Cardiac muscle cell (in vitro differentiated cells and primary cell): ENCODE measurements at regions not wholly inside any gene's neighbourhood (a gene's known extent, or its start where the extent isn't known, plus 50 kb on each side); places are given as distances from the start of the nearest gene placed in this dataset.
A peak's percentile ranks its signal among the peaks of the same experiment; 100 is the strongest.

ENCODE experiments used
- DNase-seq, 2 donors: peaks; one replicate each; pipeline versions ENCODE4 v3.0.0 to v3.0.0-alpha.2; 2010 to 2017; ENCODE audit warnings: low read depth in 1 of 2, low spot score in 1 of 2
- H3K27ac ChIP-seq: fragments of 200-600 bp; sonication (generic); 2 replicates; pipeline ENCODE4 v1.5.1; 2016
- H3K27me3 ChIP-seq: fragments of 200-600 bp; sonication (generic); 2 replicates; pipeline ENCODE4 v1.6.0; 2016; ENCODE audit warnings: control low read depth
- H3K36me3 ChIP-seq: fragments of 200-600 bp; sonication (generic); 2 replicates; pipeline ENCODE4 v1.5.1; 2016; ENCODE audit warnings: control low read depth
- H3K4me1 ChIP-seq: fragments of 200-600 bp; sonication (generic); 2 replicates; pipeline ENCODE4 v1.8.1; 2017; ENCODE audit warnings: low read depth, mild to moderate bottlenecking, mixed run types
- H3K4me3 ChIP-seq: fragments of 200-600 bp; sonication (generic); 2 replicates; pipeline ENCODE4 v1.5.1; 2016; ENCODE audit warnings: mild to moderate bottlenecking
- H3K9me3 ChIP-seq: fragments of 200-600 bp; sonication (generic); 2 replicates; pipeline ENCODE4 v1.5.1; 2017; ENCODE audit warnings: low read depth, mild to moderate bottlenecking, control low read depth
- CTCF ChIP-seq: IDR thresholded peaks from 2 replicates; pipeline ENCODE4 v1.5.1; 2012; ENCODE audit warnings: low read depth, mild to moderate bottlenecking, low read length

DNA sequence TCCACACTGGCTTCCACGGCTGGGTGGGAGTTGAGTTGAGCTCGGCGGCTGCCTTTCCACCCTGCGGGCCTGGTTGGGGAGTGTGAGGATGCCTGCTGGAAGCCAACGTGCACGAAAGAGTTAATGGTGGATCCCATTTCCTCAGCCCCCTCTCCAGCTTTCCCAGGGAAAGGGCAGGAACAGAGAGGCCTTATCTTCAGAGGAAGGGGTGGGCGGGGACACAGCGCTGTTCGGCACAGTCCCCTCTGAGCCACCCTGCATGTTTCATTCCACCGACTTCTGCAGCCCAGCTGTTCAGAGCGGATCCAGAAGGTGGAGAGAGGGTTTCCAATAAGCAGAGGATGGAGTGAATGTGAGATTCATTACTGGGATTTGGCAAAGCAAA is 295.3 kb downstream of the SEC14L1 start:
- no peaks in the 10 kb centered on the region for H3K36me3 ChIP-seq
- no peaks in the 10 kb centered on the region for H3K9me3 ChIP-seq
- peak; percentile 78 to 82 for DNase-seq
- peak overlapping the region; percentile 83 for H3K27ac ChIP-seq
- TF ChIP-seq CTCF, result no peak
- no peak overlapping the region for H3K4me3 ChIP-seq
- peaks cover 69% of the 10 kb centered on the region for H3K4me1 ChIP-seq
- H3K27me3 ChIP-seq, result no peaks in the 10 kb centered on the region

- Histone ChIP-seq H3K4me1 (peaks cover 73% of the 10 kb centered on the region), H3K4me3 (no peak overlapping the region), H3K27ac (peak overlapping the region; percentile 83), H3K27me3 (no peaks in the 10 kb centered on the region), H3K9me3 (no peaks in the 10 kb centered on the region), H3K36me3 (no peaks in the 10 kb centered on the region)
- no peak for TF ChIP-seq CTCF
- DNase-seq, result no peak
Observed at GRCh38 chr17:77436481-77436880, 295.7 kb downstream of the SEC14L1 start.

DNA sequence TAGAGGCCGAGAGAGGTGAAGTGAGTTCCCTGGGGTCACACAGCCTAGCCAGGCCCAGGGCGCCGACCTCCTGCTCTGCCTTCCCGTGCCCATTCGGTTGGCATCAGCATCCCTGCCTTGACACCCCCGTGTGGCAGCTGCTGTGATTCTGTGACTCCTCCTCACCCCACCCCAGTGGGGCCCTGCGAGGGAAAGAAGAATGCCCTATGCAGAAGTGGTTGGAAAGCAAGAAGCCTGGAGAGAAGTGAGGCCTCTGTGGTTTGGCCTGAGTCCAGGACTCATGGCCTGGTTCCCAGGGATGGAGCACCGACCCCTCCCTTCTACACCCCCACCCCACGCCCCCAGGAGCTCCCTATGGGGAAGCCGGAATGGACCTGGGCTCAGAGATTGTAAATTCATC is 296.2 kb downstream of the SEC14L1 start:
- Histone ChIP-seq H3K4me3 (no peak overlapping the region), H3K27ac (peak overlapping the region; percentile 83), H3K27me3 (no peaks in the 10 kb centered on the region), H3K36me3 (no peaks in the 10 kb centered on the region), H3K9me3 (no peaks in the 10 kb centered on the region), H3K4me1 (peaks cover 76% of the 10 kb centered on the region)
- DNase-seq, result peak in 1 of 2 donors; percentile 93
- peak; percentile 10 for TF ChIP-seq CTCF

DNA sequence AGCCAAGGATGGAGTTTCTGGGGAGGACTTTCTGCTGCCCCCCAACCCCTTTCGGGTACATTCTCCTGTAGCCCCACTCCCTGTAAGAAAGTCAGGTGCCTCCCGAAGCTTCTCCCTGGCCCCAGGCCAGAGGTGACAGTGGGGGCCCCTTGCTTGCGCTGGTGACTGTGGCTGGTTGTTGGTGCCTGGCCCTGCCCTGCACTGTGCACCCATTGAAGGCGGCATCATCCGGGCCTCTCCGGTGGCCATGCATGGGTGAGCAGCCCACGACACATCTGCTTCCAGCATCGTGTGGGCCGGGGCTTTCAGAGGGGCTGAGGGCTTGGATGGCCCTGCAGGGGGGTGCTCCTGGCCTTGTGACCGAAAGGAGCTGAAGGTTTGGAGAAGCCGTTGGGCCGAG is 297.0 kb downstream of the SEC14L1 start:
- no peak for TF ChIP-seq CTCF
- Histone ChIP-seq H3K36me3 (no peaks in the 10 kb centered on the region), H3K4me1 (peaks cover 71% of the 10 kb centered on the region), H3K27me3 (no peaks in the 10 kb centered on the region), H3K9me3 (no peaks in the 10 kb centered on the region), H3K27ac (no peak overlapping the region), H3K4me3 (no peak overlapping the region)
- DNase-seq, result no peak

DNA sequence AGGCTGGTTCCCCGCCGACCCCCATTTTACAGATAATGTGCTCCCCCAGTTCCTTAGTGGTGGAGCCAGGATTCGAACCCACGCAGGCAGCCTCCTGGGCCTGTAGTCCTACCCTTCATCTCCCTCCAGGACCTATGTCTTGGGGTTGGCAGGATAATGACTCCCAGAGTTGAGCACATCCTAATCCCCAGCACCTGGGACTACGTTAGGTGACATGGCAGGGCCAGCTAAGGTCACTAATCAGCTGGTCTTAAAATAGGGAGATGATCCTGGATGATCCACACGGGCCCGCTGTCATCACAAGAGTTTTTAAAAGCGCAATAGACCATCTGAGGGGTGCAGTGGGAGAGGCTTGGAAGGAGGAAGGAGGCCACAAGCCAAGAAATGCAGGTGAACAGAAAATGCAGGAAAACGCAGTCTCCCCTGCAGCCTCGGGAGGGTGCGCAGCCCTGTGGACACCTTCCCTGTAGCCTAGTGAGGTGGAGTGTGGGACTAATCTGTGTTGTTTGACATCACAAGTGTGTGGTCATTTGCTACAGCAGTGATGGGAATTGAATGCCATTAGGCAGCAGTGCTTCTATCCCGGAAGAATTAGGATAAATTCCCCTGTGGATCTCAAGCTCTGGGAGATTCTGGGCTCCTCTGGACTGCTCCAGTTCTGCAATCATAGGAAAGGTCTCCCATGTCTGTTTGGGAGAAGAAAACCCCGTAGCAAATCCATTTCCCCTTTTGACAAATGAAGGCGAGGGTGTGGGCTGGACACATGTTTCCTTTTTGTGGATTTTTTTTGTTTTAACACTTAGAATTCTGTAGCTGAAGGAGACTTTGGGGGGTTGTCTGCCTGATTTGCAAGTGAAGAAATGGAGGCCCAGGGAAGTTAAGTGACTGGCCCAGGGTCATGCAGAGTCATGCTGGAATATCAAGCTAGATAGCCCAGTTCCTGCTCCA is 297.7 kb downstream of the SEC14L1 start:
- H3K4me1 ChIP-seq, result peaks cover 63% of the 10 kb centered on the region
- H3K4me3 ChIP-seq, result no peak overlapping the region
- no peaks in the 10 kb centered on the region for H3K36me3 ChIP-seq
- DNase-seq, result no peak
- no peaks in the 10 kb centered on the region for H3K27me3 ChIP-seq
- H3K27ac ChIP-seq, result no peak overlapping the region
- no peak for TF ChIP-seq CTCF
- H3K9me3 ChIP-seq, result no peaks in the 10 kb centered on the region
